ENCODE measurements at regions not wholly inside any gene's neighbourhood (a gene's known extent, or its start where the extent isn't known, plus 50 kb on each side); places are given as distances from the start of the nearest gene placed in this dataset.
"Not testable (repeated sequence)": the region's sequence is repeated elsewhere in the genome, so short reads cannot be mapped to it uniquely, and the experiment has no call there.

- no peak for DNase-seq (ENCODE audit: low spot score)
- ATAC-seq: peak; percentile 83
Observed at GRCh38 chr1:196007763-196008162, 600.5 kb downstream of the KCNT2 start.

GRCh38 chr1:196005426-196005825 is 602.8 kb downstream of the KCNT2 start:
- ATAC-seq (no peak), DNase-seq (ENCODE audit: low spot score) (no peak)

- not testable (repeated sequence) for DNase-seq (ENCODE audit: low spot score); ATAC-seq
Observed at GRCh38 chr1:196004388-196004787, 603.9 kb downstream of the KCNT2 start.

GRCh38 chr1:196002906-196003305 is 605.3 kb downstream of the KCNT2 start:
- DNase-seq (ENCODE audit: low spot score) (no peak), ATAC-seq (no peak)

GRCh38 chr1:196002296-196002695 is 605.9 kb downstream of the KCNT2 start:
- ATAC-seq; DNase-seq (ENCODE audit: low spot score): not testable (repeated sequence)

GRCh38 chr1:196001188-196001587 is 607.1 kb downstream of the KCNT2 start:
- DNase-seq (ENCODE audit: low spot score) (no peak), ATAC-seq (no peak)

GRCh38 chr1:195999022-195999421 is 609.2 kb downstream of the KCNT2 start:
- no peak for DNase-seq (ENCODE audit: low spot score)
- ATAC-seq: no peak

- DNase-seq (ENCODE audit: low spot score): no peak
Observed at GRCh38 chr1:195981448-195982139, 626.6 kb downstream of the KCNT2 start.

GRCh38 chr1:195979646-195980045 is 628.6 kb downstream of the KCNT2 start:
- no peak for DNase-seq (ENCODE audit: low spot score)
- ATAC-seq: no peak

More at GRCh38 chr1:195981448-195982139, 626.6 kb downstream of the KCNT2 start:
- no peak for ATAC-seq

GRCh38 chr1:195973311-195973904 is 634.8 kb downstream of the KCNT2 start:
- no peak for ATAC-seq
- DNase-seq (ENCODE audit: low spot score): no peak

- no peak for ATAC-seq
- DNase-seq (ENCODE audit: low spot score): no peak
Observed at GRCh38 chr1:195971589-195971988, 636.7 kb downstream of the KCNT2 start.

- no peak for DNase-seq (ENCODE audit: low spot score)
- no peak for ATAC-seq
Observed at GRCh38 chr1:195970209-195970608, 638.0 kb downstream of the KCNT2 start.

- DNase-seq (ENCODE audit: low spot score) (no peak), ATAC-seq (no peak)
Observed at GRCh38 chr1:195965475-195965874, 642.8 kb downstream of the KCNT2 start.

GRCh38 chr1:195965036-195965435 is 643.2 kb downstream of the KCNT2 start:
- DNase-seq (ENCODE audit: low spot score) (no peak), ATAC-seq (no peak)

- ATAC-seq (no peak), DNase-seq (ENCODE audit: low spot score) (no peak)
Observed at GRCh38 chr1:195964516-195964915, 643.7 kb downstream of the KCNT2 start.

- no peak for ATAC-seq
- no peak for DNase-seq (ENCODE audit: low spot score)
Observed at GRCh38 chr1:195962051-195962450, 646.2 kb downstream of the KCNT2 start.

- ATAC-seq (no peak), DNase-seq (ENCODE audit: low spot score) (no peak)
Observed at GRCh38 chr1:195960580-195960979, 647.7 kb downstream of the KCNT2 start.

GRCh38 chr1:195958131-195958530 is 650.1 kb downstream of the KCNT2 start:
- DNase-seq (ENCODE audit: low spot score) (no peak), ATAC-seq (no peak)

- no peak for ATAC-seq
Observed at GRCh38 chr1:195956845-195957244, 651.4 kb downstream of the KCNT2 start.

GRCh38 chr1:195954848-195955247 is 653.4 kb downstream of the KCNT2 start:
- ATAC-seq (no peak), DNase-seq (ENCODE audit: low spot score) (no peak)

More at GRCh38 chr1:195956845-195957244, 651.4 kb downstream of the KCNT2 start:
- DNase-seq (ENCODE audit: low spot score): no peak

- DNase-seq (ENCODE audit: low spot score) (no peak), ATAC-seq (no peak)
Observed at GRCh38 chr1:195951313-195951712, 656.9 kb downstream of the KCNT2 start.

GRCh38 chr1:195948123-195948895 is 659.9 kb downstream of the KCNT2 start:
- DNase-seq (ENCODE audit: low spot score) (no peak), ATAC-seq (no peak)

Measured in left lobe of liver (tissue), 2 donors.